OCI-LY1 (cell line): ENCODE measurements at regions not wholly inside any gene's neighbourhood (a gene's known extent, or its start where the extent isn't known, plus 50 kb on each side); places are given as distances from the start of the nearest gene placed in this dataset.

Experiments used
- EZH2 ChIP-seq: fragments of 200-600 bp; sonication (generic), shearing (Covaris generic); IDR thresholded peaks from 2 replicates; pipeline ENCODE4 v1.8.0; 2017; ENCODE audit warnings: borderline replicate concordance, mixed run types, mild to moderate bottlenecking, antibody characterized with exemption, low read length, moderate library complexity, mixed read lengths
- TF ChIP-seq, protein P1 (sequence below): fragments of 200-600 bp; sonication (generic), shearing (Covaris generic); IDR thresholded peaks from 2 replicates; pipeline ENCODE4 v1.5.1; 2017; ENCODE audit warnings: mild to moderate bottlenecking, antibody characterized with exemption, low read length, moderate library complexity, mixed read lengths

DNA sequence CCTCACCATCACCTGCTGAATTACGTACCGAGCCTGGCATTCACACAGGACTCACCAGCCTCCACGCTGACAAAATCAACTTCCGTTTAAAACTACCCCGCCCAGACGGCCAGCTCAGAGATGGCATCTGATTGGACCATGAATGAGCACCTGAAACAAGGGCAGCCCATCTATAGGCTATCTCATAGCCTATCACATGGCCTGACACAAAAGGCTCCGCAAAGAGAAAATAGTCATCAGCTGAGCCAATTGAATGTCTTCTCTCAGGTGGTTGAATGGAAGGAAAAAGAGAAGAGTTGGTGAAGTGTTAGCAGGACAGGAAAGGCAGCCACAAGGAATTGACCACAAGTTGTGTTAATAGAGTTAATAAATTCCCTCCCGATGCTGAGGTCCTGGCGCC lies 50.6 kb upstream of the ZC3H12A start:
- TF ChIP-seq, protein P1, sequence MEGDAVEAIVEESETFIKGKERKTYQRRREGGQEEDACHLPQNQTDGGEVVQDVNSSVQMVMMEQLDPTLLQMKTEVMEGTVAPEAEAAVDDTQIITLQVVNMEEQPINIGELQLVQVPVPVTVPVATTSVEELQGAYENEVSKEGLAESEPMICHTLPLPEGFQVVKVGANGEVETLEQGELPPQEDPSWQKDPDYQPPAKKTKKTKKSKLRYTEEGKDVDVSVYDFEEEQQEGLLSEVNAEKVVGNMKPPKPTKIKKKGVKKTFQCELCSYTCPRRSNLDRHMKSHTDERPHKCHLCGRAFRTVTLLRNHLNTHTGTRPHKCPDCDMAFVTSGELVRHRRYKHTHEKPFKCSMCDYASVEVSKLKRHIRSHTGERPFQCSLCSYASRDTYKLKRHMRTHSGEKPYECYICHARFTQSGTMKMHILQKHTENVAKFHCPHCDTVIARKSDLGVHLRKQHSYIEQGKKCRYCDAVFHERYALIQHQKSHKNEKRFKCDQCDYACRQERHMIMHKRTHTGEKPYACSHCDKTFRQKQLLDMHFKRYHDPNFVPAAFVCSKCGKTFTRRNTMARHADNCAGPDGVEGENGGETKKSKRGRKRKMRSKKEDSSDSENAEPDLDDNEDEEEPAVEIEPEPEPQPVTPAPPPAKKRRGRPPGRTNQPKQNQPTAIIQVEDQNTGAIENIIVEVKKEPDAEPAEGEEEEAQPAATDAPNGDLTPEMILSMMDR, result no peak
- TF ChIP-seq EZH2, result no peak
